Endothelial cell of hepatic sinusoid (primary cell): ENCODE measurements at regions not wholly inside any gene's neighbourhood (a gene's known extent, or its start where the extent isn't known, plus 50 kb on each side); places are given as distances from the start of the nearest gene placed in this dataset.
"Not testable (repeated sequence)": the region's sequence is repeated elsewhere in the genome, so short reads cannot be mapped to it uniquely, and the experiment has no call there.

ENCODE experiments used
- in situ Hi-C: cut with HindIII; loops from 2 replicates; pipeline ENCODE4 v1.10.0; 2017; ENCODE audit warnings: low sequenced_read_pairs

DNA sequence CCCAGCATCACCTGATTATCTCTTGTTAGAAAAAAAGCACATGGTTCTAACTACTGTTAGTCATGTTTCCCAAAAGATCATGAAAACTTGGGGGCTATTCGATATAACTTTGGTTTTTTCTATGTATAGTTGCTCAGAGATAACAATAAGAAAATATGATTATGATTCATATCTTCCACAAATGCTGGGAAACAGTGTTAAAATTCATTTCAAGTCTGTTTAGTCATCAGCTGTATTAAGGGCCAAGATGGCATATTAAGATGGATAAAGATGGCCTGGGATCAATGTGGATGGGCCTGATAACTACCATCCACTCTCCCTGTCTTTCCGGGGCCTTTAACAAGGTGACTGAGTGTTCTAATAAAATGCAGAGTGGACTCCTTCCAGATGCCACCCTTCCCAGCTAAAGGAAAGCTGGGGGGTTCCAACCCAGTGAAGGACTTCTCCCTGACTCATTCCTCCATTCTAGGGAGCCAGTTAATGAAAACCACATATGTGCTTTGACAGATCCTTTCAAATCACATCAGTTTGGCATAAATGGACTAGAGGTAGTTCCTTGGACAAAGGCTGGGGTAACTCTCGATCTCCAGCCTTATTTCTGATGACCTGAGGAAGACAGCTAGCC lies 221.6 kb downstream of the VAPA start:
- in situ Hi-C loops, result no loop called here

DNA sequence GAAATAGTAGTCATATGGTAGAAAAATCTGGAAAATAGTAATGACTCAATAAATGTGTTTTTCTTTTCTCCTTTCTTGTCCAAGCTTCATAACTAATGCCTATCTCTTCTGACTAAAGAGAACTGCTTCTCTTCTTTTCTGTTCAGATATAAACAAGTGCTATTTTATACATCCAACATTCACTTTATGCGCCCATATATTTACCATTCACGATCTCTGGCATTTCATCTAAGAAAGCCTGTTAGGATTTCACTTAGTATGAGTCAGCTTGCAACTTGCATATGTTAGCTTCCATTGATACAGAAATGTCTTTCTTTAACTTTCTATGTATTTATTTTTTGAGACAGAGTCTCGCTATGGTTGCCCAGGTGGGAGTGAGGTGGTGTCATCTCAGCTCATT lies 224.9 kb downstream of the VAPA start:
- in situ Hi-C loops, result no loop called here

DNA sequence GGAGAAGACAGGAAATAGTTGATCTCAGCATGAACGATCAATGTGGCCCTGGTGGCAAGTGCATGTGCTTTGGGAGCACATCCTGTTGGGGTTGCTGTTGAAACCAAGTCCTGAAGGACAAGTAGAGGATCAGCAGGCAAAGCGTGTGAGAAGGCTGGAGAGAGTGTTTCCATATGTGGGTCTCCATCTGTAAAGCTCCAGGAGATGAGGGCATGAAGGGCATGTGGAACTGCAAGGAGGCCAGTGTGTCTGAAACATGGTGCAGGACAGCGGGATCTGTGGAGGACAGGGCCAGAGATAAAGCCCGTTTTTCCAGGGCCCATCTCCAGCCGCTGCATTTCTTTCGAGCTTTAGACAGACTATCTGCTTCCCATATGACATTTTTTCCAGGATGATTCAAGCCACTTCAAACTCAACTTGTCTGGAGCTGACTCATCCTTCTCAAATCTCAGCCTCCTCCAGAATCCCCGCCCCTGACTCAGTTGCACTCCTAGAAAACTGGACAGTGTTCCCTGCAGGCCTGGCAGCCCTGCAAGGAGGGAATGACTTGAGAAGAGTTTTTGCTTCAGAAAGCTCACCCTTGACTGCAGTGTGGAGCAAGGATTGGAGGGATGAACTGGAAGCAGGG lies 226.1 kb downstream of the VAPA start:
- in situ Hi-C loops, result no loop called here

DNA sequence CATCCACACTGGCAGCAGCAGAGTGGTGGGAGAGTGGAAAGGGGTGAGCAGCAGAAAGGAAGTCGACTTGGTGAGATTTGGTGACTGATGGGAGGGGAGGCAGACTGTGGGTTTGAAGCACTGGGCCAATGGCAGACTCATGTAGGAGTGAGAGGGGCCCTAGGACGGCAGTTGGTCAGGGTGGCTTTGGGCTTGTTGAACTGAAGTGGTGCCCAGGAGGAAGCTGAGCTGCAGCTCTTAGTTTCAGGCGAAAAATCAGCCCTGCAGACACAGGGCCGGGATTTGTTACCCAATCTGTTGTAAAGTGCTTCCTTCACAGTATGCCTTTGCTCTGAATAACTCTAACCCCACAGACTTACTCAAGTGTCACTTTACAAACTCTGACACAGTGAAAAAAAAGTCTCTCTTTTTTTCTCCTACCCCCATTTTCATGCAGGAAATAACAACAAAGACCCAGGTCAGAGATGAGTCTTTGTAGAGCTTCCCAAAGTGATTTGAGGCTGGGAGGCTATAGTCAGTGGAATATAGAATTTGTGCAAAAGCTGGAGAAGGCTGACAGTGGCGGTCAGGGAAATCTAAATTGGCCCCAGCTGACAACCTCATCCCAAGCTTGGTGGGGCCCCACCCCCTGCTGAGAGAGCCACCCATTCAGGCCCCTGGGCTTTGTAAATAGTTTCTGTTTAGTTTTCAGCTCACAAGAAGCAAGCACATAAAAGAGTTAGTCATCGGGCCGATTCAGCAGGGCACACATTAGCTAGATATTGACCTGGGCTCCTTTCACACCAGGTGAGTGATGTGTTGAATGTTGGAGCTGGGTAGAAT lies 226.9 kb downstream of the VAPA start:
- in situ Hi-C loops, result no loop called here

DNA sequence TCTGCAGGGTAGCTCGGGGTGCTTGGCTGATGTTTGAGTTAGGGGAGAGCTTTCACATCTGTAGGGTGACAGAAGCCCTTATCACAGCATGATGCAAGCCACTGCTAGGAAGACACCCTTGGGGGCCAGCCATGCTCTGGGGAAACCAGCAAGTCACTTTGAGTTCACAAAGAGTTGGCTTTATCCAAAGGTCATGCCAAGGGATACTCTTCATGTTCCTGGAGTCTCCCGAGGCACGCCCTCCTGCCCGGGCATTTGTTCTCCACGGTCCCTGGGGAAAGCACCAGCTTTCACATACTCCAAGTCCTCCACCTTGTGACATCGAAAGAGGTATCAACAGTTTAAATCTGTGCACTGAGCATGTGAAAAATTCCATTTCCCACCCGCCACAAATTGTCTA lies 227.7 kb downstream of the VAPA start:
- in situ Hi-C loops, result no loop called here

DNA sequence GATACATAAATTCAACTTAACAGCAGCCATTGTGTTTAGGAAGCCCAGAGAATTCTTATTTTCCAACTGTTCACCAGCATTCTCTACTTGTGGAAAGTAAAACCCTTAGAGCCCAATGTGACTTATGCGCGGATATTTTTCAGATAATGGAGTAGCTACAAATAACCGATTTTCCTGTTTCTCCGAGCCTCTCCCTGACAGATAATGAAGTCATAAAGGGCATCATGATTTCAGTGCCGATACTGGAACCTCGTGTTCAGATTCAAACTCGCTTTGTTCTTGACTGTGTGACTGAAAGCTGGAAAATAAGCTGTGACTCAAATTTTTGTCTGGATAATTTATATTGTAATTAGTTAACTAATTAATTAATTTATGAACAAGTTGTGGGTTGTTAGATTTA lies 228.2 kb downstream of the VAPA start:
- in situ Hi-C loops, result no loop called here

DNA sequence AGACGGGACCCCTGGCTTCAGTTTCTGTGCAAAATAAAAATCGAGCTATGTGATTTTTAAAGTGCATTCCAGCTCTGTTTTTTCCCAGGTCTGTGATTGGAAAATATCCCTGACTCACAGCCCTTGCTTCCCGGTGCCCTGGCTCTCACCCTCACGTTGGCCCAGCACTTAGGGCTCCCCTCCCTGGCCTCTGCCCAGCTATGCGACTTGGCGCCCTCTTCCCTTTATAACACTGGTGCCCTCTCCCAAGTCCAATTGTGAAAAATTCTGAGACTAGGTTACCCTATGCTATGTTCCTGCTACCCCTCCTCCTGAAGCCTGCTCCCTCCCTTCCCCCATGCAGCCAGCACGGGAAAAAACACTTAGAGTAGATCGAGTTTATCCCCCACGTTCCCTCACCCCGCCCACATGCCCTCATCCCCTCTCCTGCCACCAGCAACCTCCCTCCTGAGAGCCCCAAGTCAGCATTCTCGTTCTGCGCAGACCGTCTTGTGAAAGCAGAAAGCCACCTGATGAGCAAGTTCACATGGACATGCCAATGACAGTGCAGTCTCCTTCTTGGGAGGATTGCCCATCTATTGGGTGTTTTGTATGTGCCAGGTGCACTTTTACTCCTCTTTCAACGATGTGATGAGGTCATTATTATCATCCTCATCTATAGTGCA lies 228.8 kb downstream of the VAPA start:
- in situ Hi-C loops, result no loop called here

DNA sequence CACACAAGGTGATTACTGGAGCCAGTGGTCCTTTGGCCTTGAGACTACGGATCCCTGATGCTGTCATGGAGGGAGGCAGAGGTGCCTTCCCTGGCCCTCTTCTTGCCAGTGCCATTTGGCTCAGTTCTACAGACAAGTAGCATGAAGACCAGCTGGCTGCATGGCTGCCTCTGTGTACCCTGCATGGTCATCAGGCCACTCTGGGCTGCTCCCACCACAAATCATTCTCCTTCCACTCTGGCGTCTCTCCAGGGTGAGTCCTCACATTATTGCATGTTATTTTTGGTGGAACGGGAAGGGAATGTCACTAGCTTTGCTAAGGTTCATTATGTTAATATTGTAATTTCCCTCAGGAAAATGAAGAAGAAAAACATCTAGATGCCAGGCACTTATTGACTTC lies 229.8 kb downstream of the VAPA start:
- in situ Hi-C loops, result no loop called here

DNA sequence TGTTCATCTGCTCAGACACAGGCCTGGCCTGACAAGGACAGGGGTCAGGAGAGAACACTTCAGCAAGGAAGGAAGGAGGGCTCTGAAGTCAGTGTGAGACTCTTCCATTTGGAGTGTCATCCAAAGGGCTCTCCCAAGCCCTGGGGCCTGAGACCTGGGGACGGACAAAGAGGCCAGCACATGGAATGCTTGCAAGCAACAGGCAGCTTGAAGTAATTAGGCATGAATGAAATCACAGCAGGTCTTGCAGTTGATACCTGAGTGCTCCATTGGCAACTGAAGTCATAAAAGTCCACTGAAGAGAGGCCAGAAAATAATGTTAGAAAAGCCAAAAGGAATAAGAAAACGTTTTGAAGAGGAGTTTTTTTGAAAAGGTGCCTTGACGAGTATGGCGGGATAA lies 231.7 kb downstream of the VAPA start:
- in situ Hi-C loops, result loop anchor here (5.0 kb wide), 3 partner anchors 48 to 97 kb away; no protein-coding TSS in a partner anchor

DNA sequence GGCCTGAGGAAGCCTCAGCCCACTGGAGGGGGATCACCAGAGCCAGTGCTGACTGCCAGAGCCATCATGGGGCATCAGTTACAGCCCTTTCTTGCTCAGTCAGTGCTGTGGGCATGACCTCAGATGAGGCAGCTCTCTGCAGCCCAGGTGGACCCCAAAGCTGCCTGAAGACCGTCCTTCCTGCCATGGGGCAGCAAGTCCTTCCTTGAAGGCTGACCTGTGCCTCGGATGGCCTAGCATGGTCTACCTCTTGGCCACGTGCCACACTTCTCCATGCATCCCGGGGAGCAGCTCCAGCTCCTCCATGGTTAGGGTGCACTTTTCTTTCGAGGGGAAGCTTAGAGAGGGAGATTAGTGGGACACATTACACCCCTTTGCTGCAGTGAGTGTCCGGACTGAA lies 233.4 kb downstream of the VAPA start:
- in situ Hi-C loops, result loop anchor here (5.0 kb wide), 3 partner anchors 50 to 95 kb away; no protein-coding TSS in a partner anchor

DNA sequence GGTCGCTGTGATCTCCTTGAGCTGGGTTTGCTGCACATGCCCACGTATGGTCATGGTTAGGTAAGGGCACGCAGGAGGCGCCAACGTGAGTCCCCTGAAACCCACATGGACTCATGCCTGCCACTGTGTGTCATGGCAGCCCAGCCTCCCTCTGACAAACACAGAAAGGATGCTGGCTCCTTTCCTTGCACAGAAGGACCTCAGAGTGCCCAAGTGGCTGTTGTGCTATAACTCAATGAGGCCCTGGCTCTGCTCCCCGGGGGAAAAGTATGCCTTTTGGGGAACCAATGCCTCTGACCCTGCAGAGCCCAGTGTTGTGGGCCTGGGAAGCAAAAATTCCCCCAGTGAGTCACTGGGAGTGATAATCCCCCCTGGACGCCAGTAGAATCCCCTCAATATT lies 233.9 kb downstream of the VAPA start:
- in situ Hi-C loops, result loop anchor here (5.0 kb wide), 3 partner anchors 50 to 95 kb away; no protein-coding TSS in a partner anchor

DNA sequence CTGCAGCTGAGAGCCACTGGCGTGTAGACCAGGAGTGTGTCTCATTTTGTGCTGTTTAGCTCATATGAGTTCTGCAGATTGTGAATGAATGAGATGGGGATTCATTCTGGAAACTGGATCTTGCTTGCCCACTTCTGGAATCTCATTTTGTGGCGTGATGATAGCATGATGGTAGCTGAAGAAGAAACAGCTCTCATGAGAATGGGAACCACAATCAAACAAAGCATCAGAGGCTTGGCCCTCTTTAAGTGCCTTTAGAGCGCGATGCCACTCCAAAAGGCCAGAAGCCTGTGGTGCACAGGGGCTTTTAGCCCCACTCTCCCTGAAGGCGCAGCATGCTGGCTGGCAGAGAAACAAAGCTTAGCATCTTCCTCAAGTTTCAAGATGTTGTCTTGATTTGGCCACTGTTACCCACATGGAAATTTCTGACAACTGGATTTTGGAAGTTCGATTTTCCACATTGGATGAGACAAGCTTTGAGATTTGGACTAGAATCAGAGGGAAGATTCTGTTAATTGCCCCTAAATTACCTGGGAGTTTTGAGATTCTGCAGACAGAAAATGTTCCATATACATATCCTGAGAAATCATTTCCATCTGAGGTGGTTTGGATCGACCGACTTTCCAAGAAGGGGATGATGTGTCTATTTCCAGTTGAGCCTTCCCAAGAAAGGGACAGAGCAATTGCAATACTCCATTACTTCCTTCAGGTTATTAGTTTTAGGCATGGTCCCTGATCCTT lies 234.5 kb downstream of the VAPA start:
- in situ Hi-C loops, result loop anchor here (5.0 kb wide), 3 partner anchors 51 to 94 kb away; no protein-coding TSS in a partner anchor

DNA sequence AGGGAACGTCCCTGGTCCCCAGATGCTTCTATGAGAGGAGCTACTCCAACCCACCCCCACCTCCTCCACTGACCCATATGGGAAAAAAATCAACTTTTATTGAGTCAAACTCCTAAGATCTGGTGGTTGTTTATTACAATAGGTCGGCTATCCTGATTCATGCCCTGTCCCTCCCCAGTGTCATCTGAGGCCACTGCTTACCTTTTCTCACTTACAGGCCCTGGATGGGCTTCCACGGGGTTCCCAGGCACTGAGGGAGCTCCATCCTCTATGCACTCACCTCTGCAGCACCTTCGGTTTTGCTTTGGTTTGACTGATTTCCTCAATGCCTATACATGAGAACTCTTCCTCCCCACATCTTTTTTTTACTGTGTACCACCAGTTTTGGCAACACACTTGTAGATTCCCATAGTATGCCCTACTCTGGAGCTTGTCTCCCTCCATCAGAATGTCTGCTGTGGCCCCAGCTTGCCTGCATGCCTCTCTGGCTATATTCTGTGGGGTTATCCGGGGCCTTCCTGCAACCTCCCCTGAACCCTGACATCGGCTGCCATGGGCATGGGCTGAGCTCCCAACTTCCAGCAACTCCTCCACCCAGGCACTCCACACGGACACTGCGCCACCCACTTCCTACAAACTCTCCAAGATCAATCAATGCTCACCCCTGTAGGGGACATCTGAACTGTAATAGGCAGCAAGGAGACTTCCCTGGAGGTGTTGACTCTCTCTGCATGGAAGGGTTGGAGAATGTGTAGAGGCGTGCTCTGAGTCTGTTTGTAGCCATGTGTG lies 236.1 kb downstream of the VAPA start:
- in situ Hi-C loops, result loop anchor here (5.0 kb wide), 3 partner anchors 53 to 92 kb away; no protein-coding TSS in a partner anchor

DNA sequence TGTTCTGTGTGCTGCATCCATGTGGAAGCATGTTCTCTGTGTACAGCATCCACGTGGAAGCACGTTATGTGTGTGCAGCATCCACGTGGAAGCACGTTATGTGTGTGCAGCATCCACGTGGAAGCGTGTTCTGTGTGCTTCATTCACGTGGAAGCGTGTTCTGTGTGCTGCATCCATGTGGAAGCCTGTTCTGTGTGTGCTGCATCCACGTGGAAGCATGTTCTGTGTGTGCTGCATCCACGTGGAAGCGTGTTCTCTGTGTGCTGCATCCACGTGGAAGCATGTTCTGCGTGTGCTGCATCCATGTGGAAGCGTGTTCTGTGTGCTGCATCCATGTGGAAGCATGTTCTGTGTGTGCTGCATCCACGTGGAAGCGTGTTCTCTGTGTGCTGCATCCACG lies 236.8 kb downstream of the VAPA start:
- in situ Hi-C loops, result not testable (repeated sequence)

DNA sequence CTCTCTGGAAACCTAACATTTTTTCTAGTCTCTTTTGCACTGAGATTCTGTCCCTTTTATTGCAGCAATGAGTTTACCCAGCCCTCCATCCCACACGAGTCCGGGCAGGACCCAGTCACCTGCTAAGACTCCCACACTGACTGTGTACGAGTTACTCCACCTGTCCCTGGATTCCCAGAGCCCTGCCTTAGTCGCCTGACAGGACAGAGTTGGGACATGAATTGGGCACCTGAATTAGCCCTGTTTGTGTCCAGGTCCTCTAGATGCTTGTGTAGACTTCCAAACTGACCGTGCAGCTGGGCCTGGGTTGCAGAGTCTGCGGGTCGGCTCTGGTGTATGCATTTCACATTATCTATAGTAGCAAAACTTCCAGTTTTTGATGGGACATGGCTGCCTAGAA lies 238.7 kb downstream of the VAPA start:
- in situ Hi-C loops, result no loop called here

DNA sequence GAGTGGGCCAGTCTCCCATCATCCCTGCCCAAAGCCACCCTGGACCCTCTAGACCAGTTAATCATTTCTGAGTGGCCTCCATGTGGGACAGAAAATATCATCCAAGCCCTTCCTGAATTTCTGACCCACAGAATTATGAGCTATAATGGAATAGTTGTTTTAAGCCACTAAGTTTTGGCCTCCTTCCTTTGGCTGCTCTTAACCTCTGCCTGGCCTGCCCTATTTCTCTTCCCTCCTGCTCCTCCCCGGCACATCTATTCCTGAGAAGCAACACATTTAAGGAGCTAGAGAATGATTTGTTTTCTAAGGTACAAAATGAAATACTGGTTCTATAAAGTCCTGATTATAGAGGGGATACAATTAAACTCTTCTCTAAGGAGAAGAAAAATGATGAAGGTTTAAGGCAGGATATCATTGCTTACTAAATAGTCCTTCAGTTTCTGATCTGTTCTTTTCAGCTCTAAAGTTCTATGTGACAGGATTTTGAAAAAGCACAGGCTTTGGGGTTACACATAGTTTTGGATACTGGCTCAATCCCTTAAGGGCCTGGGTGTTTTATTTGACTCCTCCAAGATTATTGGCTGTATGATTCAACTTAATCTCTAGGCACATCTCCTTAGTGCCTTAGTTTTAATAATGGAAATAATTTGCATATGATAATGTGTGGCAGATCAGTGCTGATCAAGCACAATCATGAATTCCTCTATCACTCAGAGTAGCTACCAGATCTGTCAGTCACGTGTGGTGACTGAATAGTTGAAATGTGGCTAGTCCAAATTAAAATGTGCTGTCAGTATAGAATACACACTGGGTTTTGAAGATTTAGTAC lies 240.3 kb downstream of the VAPA start:
- in situ Hi-C loops, result no loop called here

DNA sequence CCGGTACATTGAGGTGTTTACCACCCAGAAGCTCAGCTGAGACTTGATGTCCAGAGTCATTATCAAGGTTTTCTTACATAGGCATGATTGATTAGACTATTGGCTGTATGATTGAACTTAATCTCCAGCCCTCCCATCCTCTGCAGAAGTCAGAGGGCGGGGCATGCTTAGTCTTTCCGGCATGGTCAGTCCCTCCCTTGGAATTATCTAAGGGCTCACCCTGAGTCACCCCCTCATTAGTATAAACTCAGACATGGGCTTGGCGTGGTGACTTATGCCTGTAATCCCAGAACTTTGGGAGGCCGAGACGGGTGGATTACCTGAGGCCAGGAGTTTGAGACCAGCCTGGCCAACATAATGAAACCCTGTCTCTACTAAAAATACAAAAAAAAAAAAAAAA lies 243.9 kb downstream of the VAPA start:
- in situ Hi-C loops, result no loop called here

DNA sequence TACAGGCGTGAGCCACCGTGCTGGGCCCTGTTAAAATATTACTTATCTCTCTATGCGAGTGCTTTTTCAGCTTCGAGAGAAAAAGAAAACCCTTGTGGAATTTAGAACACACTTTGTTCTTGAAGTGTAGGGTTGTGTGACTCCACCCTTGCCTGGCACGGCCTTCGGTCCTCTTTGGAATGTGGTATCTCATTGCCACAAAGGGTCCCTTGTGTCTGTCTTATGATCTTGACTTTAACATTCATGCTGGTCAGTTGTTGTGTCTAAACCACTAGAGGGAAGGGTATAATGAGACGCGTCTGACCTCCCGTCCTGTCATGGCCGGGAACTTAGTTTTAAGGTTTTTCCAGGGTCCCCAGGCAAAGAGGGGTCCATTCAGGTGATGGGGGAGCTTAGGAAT lies 246.4 kb downstream of the VAPA start:
- in situ Hi-C loops, result no loop called here

DNA sequence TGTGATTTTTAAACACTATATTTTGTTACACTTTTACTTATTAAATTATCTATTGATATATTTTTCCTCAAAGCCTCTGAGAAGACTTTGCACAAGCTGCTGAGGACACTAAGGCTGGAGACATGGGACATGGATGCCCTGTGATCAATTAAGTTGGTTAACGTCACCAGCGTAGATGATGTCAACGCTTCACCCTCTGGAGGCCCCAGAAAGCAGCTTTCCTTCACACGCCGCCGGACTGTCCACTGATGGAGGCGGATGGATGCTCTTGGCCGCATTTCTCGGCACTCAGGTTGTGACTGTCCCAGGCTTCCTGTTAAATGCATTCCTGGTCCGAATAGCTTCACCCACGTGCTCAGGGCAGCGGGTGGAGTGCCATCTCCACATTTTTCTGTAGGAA lies 247.5 kb downstream of the VAPA start:
- in situ Hi-C loops, result no loop called here
